ENCODE measurements at regions not wholly inside any gene's neighbourhood (a gene's known extent, or its start where the extent isn't known, plus 50 kb on each side); places are given as distances from the start of the nearest gene placed in this dataset.

DNA sequence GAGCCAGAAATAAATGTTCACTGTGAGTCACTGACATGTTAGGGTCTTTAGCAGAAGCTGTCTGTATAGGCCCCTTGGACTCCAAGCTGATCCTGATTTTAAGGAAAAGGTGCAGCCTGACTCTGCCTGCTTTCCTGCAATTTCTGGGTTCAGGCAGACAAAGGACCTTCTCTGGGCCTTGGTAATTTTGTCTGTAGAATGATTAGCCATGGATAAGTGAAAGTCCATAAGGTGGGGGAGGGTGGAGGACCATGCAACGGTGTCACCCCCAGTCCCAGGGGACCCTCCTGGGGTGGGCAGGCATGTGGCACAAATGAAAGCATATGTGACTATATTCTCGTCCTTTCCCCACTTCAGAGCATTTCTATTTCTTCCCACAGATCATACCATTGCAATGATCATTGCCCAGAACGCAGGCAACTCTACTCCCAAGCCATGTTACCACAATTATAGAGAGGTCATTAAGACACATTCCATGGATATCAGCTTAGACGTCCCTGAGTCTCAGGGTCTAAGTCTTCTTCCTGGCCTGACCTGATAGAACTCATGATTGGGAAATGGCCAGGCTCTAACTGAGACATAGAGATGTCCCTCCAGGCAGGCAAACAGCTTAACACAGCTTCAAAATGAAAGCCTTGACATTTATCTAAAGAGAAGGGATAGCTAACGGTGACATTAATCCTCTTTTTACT, 157.9 kb upstream of the ALDH1B1 start:
- TF ChIP-seq CTCF (IDR thresholded peaks at IDR 0.05) (no peak), POLR2A (IDR thresholded peaks at IDR 0.05) (no peak)

All from right lobe of liver (tissue), 4 donors.